Body of pancreas (tissue), 4 donors: ENCODE measurements at regions not wholly inside any gene's neighbourhood (a gene's known extent, or its start where the extent isn't known, plus 50 kb on each side); places are given as distances from the start of the nearest gene placed in this dataset.

Experiments used
- ATAC-seq: fragments of 150-250 bp; one replicate; pipeline ENCODE4 v1.9.1; 2016
- DNase-seq, 4 donors: peaks; one replicate each; pipeline ENCODE4 v3.0.0-alpha.2; 2019
- H3K27ac ChIP-seq, 4 donors: fragments of 200-600 bp; sonication (generic); 1 replicate in 3 of 4; 2 replicates in 1 of 4; pipeline versions ENCODE4 v1.5.1 to v1.6.1; 2016 to 2019; ENCODE audit warnings: mild to moderate bottlenecking in 1 of 4, mixed read lengths in 1 of 4, moderate library complexity in 1 of 4
- H3K27me3 ChIP-seq, 2 donors: fragments of 200-600 bp; sonication (generic); one replicate each; pipeline ENCODE4 v1.6.0; 2016; ENCODE audit warnings: mild to moderate bottlenecking in 1 of 2
- H3K36me3 ChIP-seq, 2 donors: fragments of 200-600 bp; sonication (generic); replicated peaks in 1 of 2; 2 replicates each; pipeline ENCODE4 v1.5.1; 2016; ENCODE audit warnings: low read depth in 2 of 2; ENCODE audit not compliant: insufficient read depth in 1 of 2
- H3K4me1 ChIP-seq: fragments of 200-600 bp; sonication (generic); one replicate; pipeline ENCODE4 v1.6.0; 2016
- H3K4me3 ChIP-seq, 2 donors: fragments of 200-600 bp; sonication (generic); 1 replicate in 1 of 2; 2 replicates in 1 of 2; pipeline ENCODE4 v1.5.1; 2016 to 2019
- H3K9me3 ChIP-seq, 3 donors: fragments of 200-600 bp; sonication (generic); 1 replicate in 2 of 3; 2 replicates in 1 of 3; pipeline ENCODE4 v1.5.1; 2016
- CTCF ChIP-seq, 7 experiments: fragments of 450-650 bp in 4 of 7; fragments of 200-600 bp in 3 of 7; sonication (generic) in 3 of 7; IDR thresholded peaks; one replicate each; pipeline ENCODE4 v1.5.1; 2016 to 2019; ENCODE audit warnings: antibody characterized with exemption in 7 of 7
- POLR2A ChIP-seq, 3 donors: fragments of 450-650 bp; IDR thresholded peaks; one replicate each; pipeline ENCODE4 v1.6.1; 2016; ENCODE audit warnings: antibody characterized with exemption in 3 of 3, mild to moderate bottlenecking in 2 of 3
- WGBS, 2 donors: methylation state at CpG; one replicate each; pipeline ENCODE4 v1.1.5; 2017; 5-methylcytosine and 5-hydroxymethylcytosine counted together
- intact Hi-C: fragments of 100-400 bp; cut with DNase I; formaldehyde crosslinking; loops from one replicate; pipeline ENCODE4 v1.15.1; 2023

GRCh38 chr16:27642756-27643155 lies 92.8 kb downstream of the KATNIP start:
- Histone ChIP-seq H3K36me3 (no peaks in the 10 kb centered on the region), H3K27me3 (no peaks in the 10 kb centered on the region), H3K4me1 (no peaks in the 10 kb centered on the region), H3K27ac (no peak overlapping the region), H3K4me3 (no peak overlapping the region), H3K9me3 (no peaks in the 10 kb centered on the region)
- intact Hi-C loops, result no loop called here
- TF ChIP-seq CTCF (IDR thresholded peaks at IDR 0.05) (no peak), POLR2A (IDR thresholded peaks at IDR 0.05) (no peak)
- DNase-seq (no peak), ATAC-seq (no peak)
- WGBS, 2 donors, result 84 to 90% methylated on average over 4 of the region's 4 CpGs

- intact Hi-C loops, result no loop called here
- DNase-seq (no peak), ATAC-seq (no peak)
- H3K4me3 ChIP-seq, result no peak overlapping the region
- TF ChIP-seq CTCF (IDR thresholded peaks at IDR 0.05) (no peak), POLR2A (IDR thresholded peaks at IDR 0.05) (no peak)
- no peaks in the 10 kb centered on the region for H3K27me3 ChIP-seq
- H3K27ac ChIP-seq, result no peak overlapping the region
- H3K9me3 ChIP-seq, result no peaks in the 10 kb centered on the region
- peaks cover 0 to 2% of the 10 kb centered on the region in 2 donors for H3K36me3 ChIP-seq
- no peaks in the 10 kb centered on the region for H3K4me1 ChIP-seq
- WGBS, 2 donors, result 89% methylated on average over 5 to 8 of the region's 8 CpGs
Measured at GRCh38 chr16:27644165-27644564, 94.2 kb downstream of the KATNIP start.

GRCh38 chr16:27645396-27645795 lies 95.5 kb downstream of the KATNIP start:
- no peak for TF ChIP-seq CTCF (IDR thresholded peaks at IDR 0.05)
- no peak for TF ChIP-seq POLR2A (IDR thresholded peaks at IDR 0.05)
- intact Hi-C loops, result no loop called here
- no peaks in the 10 kb centered on the region for H3K9me3 ChIP-seq
- DNase-seq (no peak), ATAC-seq (no peak)
- H3K36me3 ChIP-seq, result peaks cover 0 to 2% of the 10 kb centered on the region in 2 donors
- H3K27me3 ChIP-seq, result no peaks in the 10 kb centered on the region
- no peaks in the 10 kb centered on the region for H3K4me1 ChIP-seq
- H3K4me3 ChIP-seq, result no peak overlapping the region
- no peak overlapping the region for H3K27ac ChIP-seq
- WGBS, 2 donors, result 90 to 94% methylated on average over 5 of the region's 5 CpGs

DNA sequence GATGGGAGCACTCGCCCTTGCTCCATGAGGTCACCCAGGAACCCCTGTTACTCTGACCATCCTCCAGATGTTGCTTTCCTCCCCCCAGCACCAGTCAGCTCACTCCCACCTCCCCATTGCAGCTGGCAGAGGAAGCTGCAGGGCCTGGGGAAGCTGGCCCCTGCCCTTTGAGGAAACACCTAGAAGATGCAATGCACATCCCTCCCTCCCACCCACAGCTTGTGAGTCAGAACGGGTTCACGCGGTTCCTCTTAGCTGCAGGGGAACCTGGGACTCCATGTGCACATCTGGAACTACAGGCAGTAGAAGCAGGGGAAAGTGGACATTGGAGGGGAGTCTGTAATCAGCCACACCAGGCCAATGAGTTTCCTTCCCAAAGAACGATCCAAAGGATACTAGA lies 96.9 kb downstream of the KATNIP start:
- intact Hi-C loops, result no loop called here
- ATAC-seq (no peak), DNase-seq (no peak)
- H3K9me3 ChIP-seq, result no peaks in the 10 kb centered on the region
- no peaks in the 10 kb centered on the region for H3K4me1 ChIP-seq
- no peak overlapping the region for H3K4me3 ChIP-seq
- no peaks in the 10 kb centered on the region for H3K27me3 ChIP-seq
- TF ChIP-seq CTCF (IDR thresholded peaks at IDR 0.05), result no peak
- peaks cover 0 to 2% of the 10 kb centered on the region in 2 donors for H3K36me3 ChIP-seq
- WGBS, 2 donors, result 72 to 90% methylated on average over 4 to 5 of the region's 5 CpGs
- no peak overlapping the region for H3K27ac ChIP-seq

GRCh38 chr16:27649021-27649420 lies 99.1 kb downstream of the KATNIP start:
- intact Hi-C loops, result no loop called here
- no peak for ATAC-seq
- H3K27me3 ChIP-seq, result no peaks in the 10 kb centered on the region
- no peak overlapping the region for H3K27ac ChIP-seq
- TF ChIP-seq POLR2A (IDR thresholded peaks at IDR 0.05), result no peak
- no peak for TF ChIP-seq CTCF (IDR thresholded peaks at IDR 0.05)
- H3K9me3 ChIP-seq, result no peaks in the 10 kb centered on the region
- peaks cover 0 to 2% of the 10 kb centered on the region in 2 donors for H3K36me3 ChIP-seq
- DNase-seq, result no peak
- 90 to 92% methylated on average over 7 of the region's 7 CpGs for WGBS, 2 donors
- no peak overlapping the region for H3K4me3 ChIP-seq
- H3K4me1 ChIP-seq, result no peaks in the 10 kb centered on the region
